K562 (cell line): ENCODE measurements at regions not wholly inside any gene's neighbourhood (a gene's known extent, or its start where the extent isn't known, plus 50 kb on each side); places are given as distances from the start of the nearest gene placed in this dataset.

Source experiments
- ATAC-seq: fragments of 200-7000 bp; cut with Tn5 transposase; 3 replicates; pipeline ENCODE4 v1.9.1; 2020; ENCODE audit warnings: moderate library complexity
- BruUV-seq: library from RNA; stranded (reverse); fragments of 400-500 nt; replicated peaks from 2 replicates; lab custom pipeline; 2021; lab: Mats Ljungman, UMichigan
- CTCF ChIA-PET: fragments of 300-600 bp; formaldehyde crosslinking; extraction: SDS; loops from one replicate; lab custom pipeline; 2021; ENCODE audit warnings: low intra/inter-chr PET ratio; lab: Yijun Ruan, JAX
- POLR2A ChIA-PET: fragments of 300-600, 350-650 bp; sonication (Branson Sonifier 250); formaldehyde crosslinking; extraction: SDS; loops from one replicate; lab custom pipeline; 2021; ENCODE audit warnings: antibody characterized with exemption, inconsistent platforms; lab: Yijun Ruan, JAX
- DNase-seq, 4 experiments: peaks; one replicate each; pipeline versions ENCODE4 v3.0.0 to v3.0.0-alpha.2; 2011 to 2018; ENCODE audit warnings: low spot score in 3 of 4, mixed read lengths in 3 of 4; ENCODE audit errors: extremely low read depth in 1 of 4
- FAIRE-seq: peaks from 2 replicates; lab custom pipeline; 2011; peaks lifted over from hg19 to GRCh38; lab: Jason Lieb, UNC
- H2AFZ ChIP-seq: 2 replicates; pipeline ENCODE4 v1.6.0; 2011; ENCODE audit warnings: low read depth, low read length, control low read depth, inconsistent platforms
- H3K27ac ChIP-seq: fragments of 200-600 bp; 3 replicates; pipeline ENCODE4 v1.8.0; 2011; ENCODE audit warnings: low read depth, mild to moderate bottlenecking, control low read depth, inconsistent platforms, low read length, moderate library complexity, mixed read lengths; ENCODE audit errors: extremely low read depth
- H3K27me3 ChIP-seq, 2 experiments: fragments of 300-600 bp in 1 of 2; 2 replicates in 1 of 2; 3 replicates in 1 of 2; pipeline versions ENCODE4 v1.6.0 to v1.8.0; 2011; ENCODE audit warnings: inconsistent platforms in 2 of 2, low read length in 2 of 2, mild to moderate bottlenecking in 1 of 2, mixed read lengths in 1 of 2, moderate library complexity in 1 of 2; ENCODE audit not compliant: control insufficient read depth in 2 of 2, insufficient read depth in 2 of 2
- H3K36me3 ChIP-seq: fragments of 300-600 bp; 3 replicates; pipeline ENCODE4 v1.8.0; 2011; ENCODE audit warnings: mild to moderate bottlenecking, low read length, inconsistent platforms; ENCODE audit not compliant: control insufficient read depth, insufficient read depth
- H3K4me1 ChIP-seq, 2 experiments: fragments of 200-600 bp in 1 of 2; replicated peaks in 1 of 2; 2 replicates in 1 of 2; 3 replicates in 1 of 2; pipeline versions ENCODE4 v1.5.1 to v1.8.0; 2011; ENCODE audit warnings: inconsistent platforms in 2 of 2, low read length in 2 of 2, mild to moderate bottlenecking in 1 of 2, mixed read lengths in 1 of 2, moderate library complexity in 1 of 2; ENCODE audit not compliant: control insufficient read depth in 2 of 2, insufficient read depth in 2 of 2
- H3K4me2 ChIP-seq: 2 replicates; pipeline ENCODE4 v1.6.1; 2011; ENCODE audit warnings: low read length, control low read depth, inconsistent platforms, mixed read lengths; ENCODE audit not compliant: insufficient read depth
- H3K4me3 ChIP-seq: fragments of 200-600 bp; sonication (generic), shearing (Covaris generic); 2 replicates; pipeline ENCODE4 v1.5.1; 2016; ENCODE audit warnings: control low read depth, inconsistent platforms
- H3K79me2 ChIP-seq: fragments of 200-600 bp; 3 replicates; pipeline ENCODE4 v1.8.0; 2011; ENCODE audit warnings: low read length, inconsistent platforms; ENCODE audit not compliant: control insufficient read depth, insufficient read depth
- H3K9ac ChIP-seq, 2 experiments: 2 replicates each; pipeline versions ENCODE4 v1.6.0 to v1.6.1; 2011; ENCODE audit warnings: low read depth in 2 of 2, low read length in 2 of 2, control low read depth in 1 of 2, inconsistent platforms in 1 of 2, mild to moderate bottlenecking in 1 of 2, mixed read lengths in 1 of 2; ENCODE audit not compliant: insufficient read depth in 1 of 2
- H3K9me1 ChIP-seq: one replicate; pipeline ENCODE4 v1.6.0; 2011; ENCODE audit warnings: inconsistent platforms, mild to moderate bottlenecking, low read length, moderate library complexity; ENCODE audit not compliant: control insufficient read depth, insufficient read depth
- H3K9me3 ChIP-seq: replicated peaks from 2 replicates; pipeline ENCODE4 v1.5.1; 2011; ENCODE audit warnings: low read depth, low read length, inconsistent platforms; ENCODE audit not compliant: control insufficient read depth, insufficient read depth
- H4K20me1 ChIP-seq: replicated peaks from 2 replicates; pipeline ENCODE4 v1.6.1; 2011; ENCODE audit warnings: low read length, inconsistent platforms, mixed read lengths; ENCODE audit not compliant: control insufficient read depth, insufficient read depth
- BACH1 ChIP-seq: fragments of 200-800 bp; sonication (Bioruptor generic); IDR thresholded peaks from 2 replicates; pipeline ENCODE4 v1.6.1; 2016; ENCODE audit warnings: missing genetic modification characterization, missing compliant biosample characterization
- BCL6 ChIP-seq: fragments of 250-450 bp; sonication (Bioruptor Pico); IDR thresholded peaks from 2 replicates; pipeline ENCODE4 v1.4.0; 2020
- CSDE1 ChIP-seq, 2 experiments: fragments of 450-650 bp; IDR thresholded peaks; 2 replicates each; pipeline ENCODE4 v1.6.1; 2016; ENCODE audit warnings: mild to moderate bottlenecking in 1 of 2
- ELF2 ChIP-seq: fragments of 250-450 bp; sonication (Bioruptor Pico); IDR thresholded peaks from 2 replicates; pipeline ENCODE4 v1.5.0; 2021; ENCODE audit warnings: mild to moderate bottlenecking
- ELF4 ChIP-seq: fragments of 450-650 bp; formaldehyde crosslinking; IDR thresholded peaks from 2 replicates; pipeline ENCODE4 v1.4.0; 2022; ENCODE audit warnings: missing genetic modification characterization
- EP400 ChIP-seq: fragments of 450-650 bp; IDR thresholded peaks from 2 replicates; pipeline ENCODE4 v1.6.1; 2017; ENCODE audit warnings: antibody characterized with exemption, mild to moderate bottlenecking, moderate library complexity
- FOXJ2 ChIP-seq: fragments of 200-800 bp; sonication (Bioruptor generic); IDR thresholded peaks from 2 replicates; pipeline ENCODE4 v1.6.1; 2016; ENCODE audit warnings: missing genetic modification characterization, missing compliant biosample characterization
- HNRNPLL ChIP-seq: fragments of 200-400 bp; formaldehyde crosslinking; IDR thresholded peaks from 2 replicates; pipeline ENCODE4 v1.6.1; 2017; ENCODE audit warnings: low read length, low read depth, mild to moderate bottlenecking; ENCODE audit not compliant: poor library complexity, severe bottlenecking
- IRF1 ChIP-seq: sonication (generic); formaldehyde crosslinking; IDR thresholded peaks from 2 replicates; pipeline ENCODE4 v1.8.0; 2022; ENCODE audit warnings: missing genetic modification reagents, mild to moderate bottlenecking, borderline replicate concordance
- JUN ChIP-seq, 2 experiments: sonication (generic) in 1 of 2; formaldehyde crosslinking in 1 of 2; IDR thresholded peaks; 2 replicates each; pipeline versions ENCODE4 v1.6.1 to v1.8.0; 2012 to 2022; ENCODE audit warnings: borderline replicate concordance in 2 of 2, mild to moderate bottlenecking in 2 of 2, improper control_type of control experiment in 1 of 2, low read depth in 1 of 2, low read length in 1 of 2, missing genetic modification reagents in 1 of 2
- MCM5 ChIP-seq: fragments of 450-650 bp; IDR thresholded peaks from 2 replicates; pipeline ENCODE4 v1.6.1; 2016; ENCODE audit warnings: low read depth
- RBBP5 ChIP-seq: fragments of 200-600 bp; sonication (generic); IDR thresholded peaks from 2 replicates; pipeline ENCODE4 v1.6.1; 2012; ENCODE audit warnings: borderline replicate concordance, mild to moderate bottlenecking, low read length, control low read depth, inconsistent platforms; ENCODE audit not compliant: insufficient read depth, poor library complexity, severe bottlenecking
- TBP ChIP-seq: optimal IDR thresholded peaks from 2 replicates; pipeline ENCODE3; 2011; ENCODE audit warnings: low read depth, low read length, improper control_type of control experiment
- ZNF263 ChIP-seq: sonication (generic); formaldehyde crosslinking; IDR thresholded peaks from 2 replicates; pipeline ENCODE4 v1.8.0; 2022; ENCODE audit warnings: mild to moderate bottlenecking, missing genetic modification reagents, borderline replicate concordance
- ZNF512 ChIP-seq: IDR thresholded peaks from 2 replicates; pipeline ENCODE4 v1.6.1; 2016; ENCODE audit warnings: missing genetic modification characterization, missing compliant biosample characterization
- ZNF57 ChIP-seq: fragments of 450-650 bp; formaldehyde crosslinking; IDR thresholded peaks from 2 replicates; pipeline ENCODE4 v1.4.0; 2020; ENCODE audit warnings: mild to moderate bottlenecking, moderate library complexity
- ZNF75A ChIP-seq: fragments of 450-650 bp; formaldehyde crosslinking; IDR thresholded peaks from 2 replicates; pipeline ENCODE4 v1.4.0; 2020; ENCODE audit warnings: mild to moderate bottlenecking
- WGBS: fragments of 100-300 bp; shearing (Covaris generic); methylation state at CpG from one replicate; pipeline ENCODE4 v1.1.6; 2016; ENCODE audit warnings: low coverage, mixed read lengths; ENCODE audit not compliant: insufficient coverage; ENCODE audit errors: missing lambda C conversion rate; 5-methylcytosine and 5-hydroxymethylcytosine counted together
- in situ Hi-C: fragments of 300-500 bp; cut with MboI; formaldehyde crosslinking; loops from 4 replicates; pipeline ENCODE4 v1.15.0; 2018; ENCODE audit warnings: inconsistent platforms, mixed read lengths
- intact Hi-C: fragments of 100-400 bp; cut with micrococcal nuclease; formaldehyde crosslinking; loops from 2 replicates; pipeline ENCODE4 v1.14.2; 2022
- TF ChIP-seq, protein P1 (sequence below): fragments of 250-450 bp; sonication (Bioruptor Pico); IDR thresholded peaks from 2 replicates; pipeline ENCODE4 v1.4.0; 2020; ENCODE audit warnings: mild to moderate bottlenecking, moderate library complexity
- TF ChIP-seq, protein P2 (sequence below): sonication (generic); formaldehyde crosslinking; IDR thresholded peaks from 2 replicates; pipeline ENCODE4 v1.9.0; 2022; ENCODE audit warnings: mild to moderate bottlenecking, missing genetic modification reagents

- in situ Hi-C loops, result no loop called here
- FAIRE-seq, result no peak
- H4K20me1 ChIP-seq, result no peaks in the 10 kb centered on the region
- no peak overlapping the region for H3K4me3 ChIP-seq
- intact Hi-C loops, result no loop called here
- H3K36me3 ChIP-seq, result no peaks in the 10 kb centered on the region
- no peaks in the 10 kb centered on the region for H3K79me2 ChIP-seq
- no TSS peak for BruUV-seq
- no peak for DNase-seq
- H3K9ac ChIP-seq, result no peak overlapping the region
- peak overlapping the region; percentile 63; the same call in 1 of the 2 replicates for H2AFZ ChIP-seq
- peaks cover 0 to 4% of the 10 kb centered on the region in 2 experiments; a peak in 2 of 5 replicates for H3K4me1 ChIP-seq
- peak; percentile 47; the same call in 1 of the 3 replicates for ATAC-seq
- 36% methylated on average over 5 of the region's 8 CpGs for WGBS
- H3K27me3 ChIP-seq, result no peaks in the 10 kb centered on the region
- H3K4me2 ChIP-seq, result no peak overlapping the region
- no peak overlapping the region for H3K27ac ChIP-seq
- no peaks in the 10 kb centered on the region for H3K9me1 ChIP-seq
- TF ChIP-seq ZNF263 (CRISPR knock-in tag) (no peak), BCL6 (CRISPR knock-in tag) (no peak), ZNF57 (CRISPR knock-in tag) (no peak), MCM5 (no peak), FOXJ2 (no peak), ELF2 (CRISPR knock-in tag) (no peak), RBBP5 (no peak), BACH1 (tag) (no peak), ZNF75A (CRISPR knock-in tag) (no peak), ELF4 (CRISPR knock-in tag) (no peak), JUN (IDR thresholded peaks at IDR 0.05; ENCODE audit: borderline replicate concordance, low read depth, low read length) (no peak), JUN (CRISPR knock-in tag; IDR thresholded peaks at IDR 0.05; ENCODE audit: borderline replicate concordance) (no peak), IRF1 (CRISPR knock-in tag) (no peak), ZNF512 (tag) (no peak), CSDE1 (IDR thresholded peaks at IDR 0.05) (no peak), HNRNPLL (no peak), EP400 (no peak), TBP (no peak)
- TF ChIP-seq, protein P1, sequence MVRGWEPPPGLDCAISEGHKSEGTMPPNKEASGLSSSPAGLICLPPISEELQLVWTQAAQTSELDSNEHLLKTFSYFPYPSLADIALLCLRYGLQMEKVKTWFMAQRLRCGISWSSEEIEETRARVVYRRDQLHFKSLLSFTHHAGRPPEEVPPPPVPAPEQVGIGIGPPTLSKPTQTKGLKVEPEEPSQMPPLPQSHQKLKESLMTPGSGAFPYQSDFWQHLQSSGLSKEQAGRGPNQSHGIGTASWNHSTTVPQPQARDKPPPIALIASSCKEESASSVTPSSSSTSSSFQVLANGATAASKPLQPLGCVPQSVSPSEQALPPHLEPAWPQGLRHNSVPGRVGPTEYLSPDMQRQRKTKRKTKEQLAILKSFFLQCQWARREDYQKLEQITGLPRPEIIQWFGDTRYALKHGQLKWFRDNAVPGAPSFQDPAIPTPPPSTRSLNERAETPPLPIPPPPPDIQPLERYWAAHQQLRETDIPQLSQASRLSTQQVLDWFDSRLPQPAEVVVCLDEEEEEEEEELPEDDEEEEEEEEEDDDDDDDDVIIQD (CRISPR knock-in tag), result no peak
- TF ChIP-seq, protein P2, sequence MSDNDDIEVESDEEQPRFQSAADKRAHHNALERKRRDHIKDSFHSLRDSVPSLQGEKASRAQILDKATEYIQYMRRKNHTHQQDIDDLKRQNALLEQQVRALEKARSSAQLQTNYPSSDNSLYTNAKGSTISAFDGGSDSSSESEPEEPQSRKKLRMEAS (CRISPR knock-in tag), result no peak
- H3K9me3 ChIP-seq, result no peaks in the 10 kb centered on the region
- POLR2A ChIA-PET, result interaction anchor here (0.6 to 0.7 kb wide), 2 partner anchors 75 to 121 kb away, joined by 3 to 4 read pairs; no protein-coding TSS in a partner anchor
- CTCF ChIA-PET, result no interaction called here
Measured at GRCh38 chrX:65894133-65894532, 145.7 kb downstream of the VSIG4 start.
